GM18498 (cell line): ENCODE measurements at regions not wholly inside any gene's neighbourhood (a gene's known extent, or its start where the extent isn't known, plus 50 kb on each side); places are given as distances from the start of the nearest gene placed in this dataset.

ENCODE experiments used
- ATAC-seq: cut with Tn5 transposase; IDR thresholded peaks from one replicate; pipeline ENCODE4 v1.9.1; 2021; ENCODE audit warnings: mild to moderate bottlenecking, moderate library complexity; ENCODE audit not compliant: unreplicated experiment

GRCh38 chr16:24414534-24414933 lies 124.8 kb upstream of the RBBP6 start:
- no peak for ATAC-seq

DNA sequence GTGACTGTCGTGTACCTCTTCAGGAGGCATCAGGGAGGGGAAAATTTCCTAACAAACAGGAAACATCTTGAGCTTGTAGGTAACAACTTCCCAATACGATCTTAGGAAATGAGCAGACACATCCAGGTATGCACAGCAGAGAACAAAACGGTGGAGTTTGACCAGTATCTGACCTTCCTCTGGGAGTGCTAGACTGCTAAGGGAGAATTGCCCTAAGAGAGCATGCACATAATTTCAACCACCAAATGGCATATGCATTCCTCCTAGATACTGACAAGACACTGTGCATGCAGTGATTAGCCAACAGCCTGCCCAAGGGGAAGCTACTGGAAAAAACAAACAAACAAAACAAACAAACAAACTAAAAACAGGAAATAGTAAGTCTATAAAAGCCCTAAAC lies 120.6 kb upstream of the RBBP6 start:
- no peak for ATAC-seq

GRCh38 chr16:24423312-24423711 lies 116.1 kb upstream of the RBBP6 start:
- ATAC-seq = no peak

DNA sequence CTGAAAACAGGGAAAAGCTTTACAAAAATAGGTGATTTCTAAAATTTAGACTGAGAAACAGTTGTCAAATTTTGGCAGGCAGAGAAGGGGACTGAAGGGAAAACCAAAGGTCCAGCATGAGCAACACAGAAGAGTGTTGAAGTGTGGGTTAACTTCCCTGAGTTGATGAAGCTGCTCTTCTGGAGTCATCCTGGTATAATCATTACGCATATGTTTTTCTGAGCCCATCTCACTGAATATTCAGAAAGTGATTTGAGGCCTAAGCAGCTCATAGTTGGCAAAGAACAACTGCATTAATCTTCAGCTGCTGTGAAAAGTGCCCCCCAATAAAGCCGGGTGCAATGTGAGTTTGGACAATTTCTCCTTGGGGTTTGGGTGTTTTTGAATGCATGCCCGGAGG lies 115.0 kb upstream of the RBBP6 start:
- no peak for ATAC-seq

GRCh38 chr16:24427840-24428239 lies 111.5 kb upstream of the RBBP6 start:
- no peak for ATAC-seq

DNA sequence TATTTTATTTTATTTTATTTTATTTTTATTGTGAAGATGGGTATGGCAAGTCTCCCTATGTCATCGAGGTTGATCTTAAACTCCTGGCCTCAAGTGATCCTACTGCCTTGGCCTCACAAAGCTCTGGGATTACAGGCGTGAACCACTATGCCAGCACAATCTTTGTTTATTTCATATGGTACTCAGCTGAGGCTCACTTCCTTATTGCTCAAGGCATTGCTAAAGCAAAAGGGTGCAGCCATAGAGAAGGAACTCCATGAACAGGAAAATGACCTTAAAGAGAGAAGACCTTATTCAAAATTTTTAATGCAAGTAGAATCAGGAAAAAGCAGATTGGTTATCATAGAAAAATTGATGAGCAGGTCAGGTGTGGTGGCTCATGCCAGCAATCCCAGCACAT lies 110.6 kb upstream of the RBBP6 start:
- no peak for ATAC-seq

- ATAC-seq = peak; percentile 43
These were observed 108.2 kb upstream of the RBBP6 start for GRCh38 chr16:24430954-24431760.

DNA sequence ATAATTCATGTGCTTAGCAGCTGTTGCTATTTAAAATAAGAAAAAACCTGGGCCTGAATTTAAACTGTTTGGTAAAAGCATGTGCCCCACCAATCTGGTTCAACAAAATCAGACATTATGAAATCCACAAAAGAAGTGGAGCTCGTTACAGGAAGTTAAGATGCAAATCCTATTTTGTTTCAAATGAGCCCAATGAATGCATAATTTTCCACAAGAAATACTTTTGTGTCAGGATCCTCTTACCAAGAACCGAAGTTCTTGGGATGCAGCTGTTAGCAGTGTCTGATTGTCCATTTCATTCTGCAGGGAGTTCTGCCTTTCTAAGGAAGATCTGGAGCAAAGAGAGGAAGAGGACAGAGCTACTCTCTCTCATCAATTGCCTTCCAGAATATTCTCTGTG lies 105.7 kb upstream of the RBBP6 start:
- no peak for ATAC-seq

- no peak for ATAC-seq
These were observed 99.1 kb upstream of the RBBP6 start for GRCh38 chr16:24440306-24440705.

DNA sequence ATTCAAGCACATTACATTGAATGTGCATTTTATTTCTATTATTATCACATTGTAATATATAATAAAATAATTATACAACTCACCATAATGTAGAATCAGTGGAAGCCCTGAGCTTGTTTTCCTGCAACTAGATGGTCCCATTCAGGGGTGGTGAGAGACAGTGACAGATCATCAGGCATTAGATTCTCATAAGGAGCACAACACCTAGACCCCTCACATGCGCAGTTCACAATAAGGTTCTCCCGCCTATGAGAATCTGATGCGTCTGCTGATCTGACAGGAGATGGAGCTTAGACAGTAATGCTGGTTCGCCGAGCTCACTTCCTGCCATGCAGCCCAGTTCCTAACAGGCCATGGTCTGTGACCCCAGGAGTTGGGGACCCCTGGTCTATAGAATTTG lies 96.7 kb upstream of the RBBP6 start:
- ATAC-seq = no peak

- no peak for ATAC-seq
These were observed 94.2 kb upstream of the RBBP6 start for GRCh38 chr16:24445216-24445615.

DNA sequence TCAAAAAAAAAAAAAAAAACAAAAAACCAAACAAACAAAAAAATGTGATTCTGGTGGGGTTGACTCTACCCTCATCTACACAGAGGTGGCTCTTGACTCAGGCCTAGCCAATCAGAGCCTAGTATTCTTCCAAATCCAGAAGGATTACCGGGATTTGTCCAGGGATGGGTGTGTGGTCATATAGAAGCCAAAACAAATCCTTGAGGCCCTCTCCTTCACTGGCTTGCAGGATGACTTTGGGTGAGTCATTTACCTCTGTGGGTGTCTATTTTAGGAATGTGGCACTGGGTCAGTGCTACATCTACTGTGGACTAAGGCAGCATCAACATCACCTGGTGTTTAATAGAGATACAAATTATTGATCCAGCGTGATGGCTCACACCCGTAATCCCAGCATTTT lies 93.2 kb upstream of the RBBP6 start:
- ATAC-seq = no peak

DNA sequence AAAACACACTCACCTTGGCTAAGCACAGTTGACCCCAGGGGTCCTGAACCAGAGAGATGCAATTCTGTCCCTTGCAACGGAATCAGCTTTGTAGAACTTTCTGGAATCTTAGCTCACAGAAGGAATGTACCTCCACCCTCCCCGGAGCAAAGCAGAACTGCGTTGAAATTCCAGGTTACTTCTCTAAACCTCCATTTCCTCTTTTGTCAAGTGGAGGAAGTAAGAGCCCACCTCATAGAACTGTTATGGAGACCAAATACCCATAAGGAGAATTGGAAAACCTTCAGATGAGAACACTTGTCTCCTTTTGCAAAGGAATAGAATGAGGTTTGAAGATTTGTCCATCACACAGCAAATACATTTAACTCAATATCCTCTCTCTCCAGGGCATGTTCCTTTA lies 86.6 kb upstream of the RBBP6 start:
- ATAC-seq = no peak

GRCh38 chr16:24463196-24463945 lies 76.0 kb upstream of the RBBP6 start:
- no peak for ATAC-seq

DNA sequence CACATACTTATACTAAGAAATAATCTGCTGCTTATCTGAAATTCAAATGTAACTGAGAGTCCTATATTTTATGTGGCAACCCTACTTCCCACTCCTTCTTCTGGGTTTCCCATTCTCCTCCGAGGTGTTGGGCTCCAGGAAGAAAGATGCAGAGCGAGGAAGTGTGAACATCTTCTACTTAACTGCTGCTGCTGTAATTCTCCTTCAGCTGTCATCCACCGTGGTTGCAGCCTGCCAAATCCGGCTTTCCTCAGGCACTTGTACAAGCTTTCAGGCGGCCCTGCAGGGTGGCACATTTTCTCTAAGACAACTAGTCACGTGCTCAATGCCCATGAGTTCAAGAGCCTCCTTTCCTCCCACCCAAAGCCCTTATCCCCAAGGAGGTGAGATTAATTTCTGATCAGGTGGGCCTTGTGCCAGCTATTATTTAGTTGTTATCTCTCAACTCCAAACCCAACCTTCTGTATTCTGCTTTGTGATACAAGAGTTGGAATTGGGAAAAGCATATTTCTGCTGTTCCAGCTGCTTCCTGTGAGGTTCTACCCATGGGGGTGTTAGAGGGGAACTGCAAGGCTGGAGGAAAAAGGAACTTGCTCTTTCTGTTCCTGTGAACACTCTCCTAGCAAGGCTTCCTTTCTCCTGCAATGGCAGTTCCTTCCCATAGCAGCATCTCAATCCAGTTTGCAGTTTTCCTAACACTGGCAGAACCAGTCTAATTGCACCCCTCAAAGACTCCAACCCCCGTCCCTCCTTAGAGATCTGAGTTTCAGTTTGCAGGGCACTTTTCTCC lies 67.6 kb upstream of the RBBP6 start:
- no peak for ATAC-seq

- no peak for ATAC-seq
These were observed 61.9 kb upstream of the RBBP6 start for GRCh38 chr16:24477492-24477891.

DNA sequence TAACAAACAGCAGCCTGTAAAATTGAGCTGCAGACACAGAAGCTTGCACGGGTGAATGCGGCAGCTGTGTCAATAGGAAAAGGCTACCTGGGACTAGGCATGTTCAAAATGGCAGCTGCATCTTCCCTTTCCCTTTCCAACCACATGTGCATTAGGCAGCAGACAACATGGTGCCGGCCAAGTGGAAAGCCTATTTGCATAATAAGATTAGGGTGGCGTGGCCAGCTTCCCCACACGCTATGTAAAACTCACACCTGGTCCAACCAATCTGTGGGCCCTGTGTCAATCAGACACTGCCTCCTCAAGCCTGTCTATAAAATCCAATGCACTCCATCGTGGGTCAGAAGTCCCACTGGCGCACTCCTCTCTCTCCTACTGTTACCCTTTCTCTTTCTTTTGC lies 61.0 kb upstream of the RBBP6 start:
- ATAC-seq = no peak

DNA sequence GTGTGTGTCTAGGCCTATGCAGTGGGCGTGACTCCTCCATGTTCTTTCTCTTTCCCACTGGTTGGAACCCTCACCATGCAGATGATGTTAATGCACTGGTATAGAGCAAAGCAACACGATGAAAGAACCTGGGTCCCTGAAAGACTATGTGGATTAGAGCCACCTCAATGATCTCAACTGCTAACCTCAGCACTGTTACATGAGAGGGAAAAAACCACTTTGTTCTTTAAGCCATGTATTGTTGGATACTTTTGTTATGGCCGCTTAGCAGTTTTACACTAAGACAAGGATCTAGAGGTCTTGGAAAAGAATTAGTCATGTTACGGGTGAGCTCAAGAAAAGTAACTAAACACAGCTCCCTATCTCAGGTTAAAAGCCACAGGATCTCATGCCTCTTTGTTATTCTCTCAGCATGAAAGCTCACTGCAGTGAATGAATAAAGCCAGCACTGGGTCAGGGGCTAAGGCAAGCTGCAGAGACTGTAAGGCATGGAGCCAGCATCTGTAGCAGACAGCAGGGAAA lies 56.6 kb upstream of the RBBP6 start:
- no peak for ATAC-seq

GRCh38 chr16:24488045-24488444 lies 51.3 kb upstream of the RBBP6 start:
- ATAC-seq = no peak
